ENCODE measurements at regions not wholly inside any gene's neighbourhood (a gene's known extent, or its start where the extent isn't known, plus 50 kb on each side); places are given as distances from the start of the nearest gene placed in this dataset.
"Not testable (repeated sequence)": the region's sequence is repeated elsewhere in the genome, so short reads cannot be mapped to it uniquely, and the experiment has no call there.

GRCh38 chr5:91584352-91584751 is 201.2 kb upstream of the ARRDC3 start:
- Histone ChIP-seq H3K4me2 (ENCODE audit: extremely low read depth, insufficient read depth, low read length) (no peak overlapping the region), H3K4me3 (replicated peaks in 1 of 4; ENCODE audit: control extremely low read depth in 1 of 4, insufficient read depth in 1 of 4, low read depth in 3 of 4, low read length in 4 of 4) (no peak overlapping the region)
- TF ChIP-seq CTCF (conservative IDR thresholded peaks at IDR 0.05 in 1 of 2, IDR thresholded peaks at IDR 0.05 in 1 of 2; ENCODE audit: low read depth in 1 of 2, low read length in 2 of 2): no peak
- TF ChIP-seq EZH2 (IDR thresholded peaks at IDR 0.05; ENCODE audit: low read length, missing control alignments): no peak

GRCh38 chr5:91566012-91566411 is 182.9 kb upstream of the ARRDC3 start:
- not testable (repeated sequence) for H3K36me3 ChIP-seq (ENCODE audit: control insufficient read depth, insufficient read depth, low read length); H4K20me1 ChIP-seq (ENCODE audit: control insufficient read depth, extremely low read depth, insufficient read depth, low read length); DNase-seq (ENCODE audit: low read depth in 2 of 2); H3K9me3 ChIP-seq (ENCODE audit: control insufficient read depth, insufficient read depth, low read depth, low read length); H3K27ac ChIP-seq (ENCODE audit: insufficient read depth, low read length); H3K27me3 ChIP-seq (ENCODE audit: control insufficient read depth, insufficient read depth, low read length); H3K9ac ChIP-seq (ENCODE audit: insufficient read depth, low read length); H3K79me2 ChIP-seq (ENCODE audit: control insufficient read depth, insufficient read depth, low read length); H3K4me3 ChIP-seq (replicated peaks in 1 of 4; ENCODE audit: control extremely low read depth in 1 of 4, insufficient read depth in 1 of 4, low read depth in 3 of 4, low read length in 4 of 4); H2AFZ ChIP-seq (ENCODE audit: low read length); H3K4me2 ChIP-seq (ENCODE audit: extremely low read depth, insufficient read depth, low read length); H3K4me1 ChIP-seq (ENCODE audit: control insufficient read depth, extremely low read depth, insufficient read depth, low read length)

More at GRCh38 chr5:91584352-91584751, 201.2 kb upstream of the ARRDC3 start:
- Histone ChIP-seq H2AFZ (ENCODE audit: low read length) (no peak overlapping the region), H3K79me2 (ENCODE audit: control insufficient read depth, insufficient read depth, low read length) (no peaks in the 10 kb centered on the region), H3K36me3 (ENCODE audit: control insufficient read depth, insufficient read depth, low read length) (no peaks in the 10 kb centered on the region), H4K20me1 (ENCODE audit: control insufficient read depth, extremely low read depth, insufficient read depth, low read length) (no peaks in the 10 kb centered on the region), H3K27ac (ENCODE audit: insufficient read depth, low read length) (no peak overlapping the region), H3K27me3 (ENCODE audit: control insufficient read depth, insufficient read depth, low read length) (no peaks in the 10 kb centered on the region), H3K9me3 (ENCODE audit: control insufficient read depth, insufficient read depth, low read depth, low read length) (no peaks in the 10 kb centered on the region), H3K9ac (ENCODE audit: insufficient read depth, low read length) (no peak overlapping the region), H3K4me1 (ENCODE audit: control insufficient read depth, extremely low read depth, insufficient read depth, low read length) (no peaks in the 10 kb centered on the region)
- DNase-seq (ENCODE audit: low read depth in 2 of 2): no peak

- no peaks in the 10 kb centered on the region for H3K36me3 ChIP-seq (ENCODE audit: control insufficient read depth, insufficient read depth, low read length)
- H3K27me3 ChIP-seq (ENCODE audit: control insufficient read depth, insufficient read depth, low read length): no peaks in the 10 kb centered on the region
- DNase-seq (ENCODE audit: low read depth in 2 of 2): no peak
- H3K9me3 ChIP-seq (ENCODE audit: control insufficient read depth, insufficient read depth, low read depth, low read length): no peaks in the 10 kb centered on the region
- H4K20me1 ChIP-seq (ENCODE audit: control insufficient read depth, extremely low read depth, insufficient read depth, low read length): no peaks in the 10 kb centered on the region
- no peaks in the 10 kb centered on the region for H3K79me2 ChIP-seq (ENCODE audit: control insufficient read depth, insufficient read depth, low read length)
- TF ChIP-seq CTCF (conservative IDR thresholded peaks at IDR 0.05 in 1 of 2, IDR thresholded peaks at IDR 0.05 in 1 of 2; ENCODE audit: low read depth in 1 of 2, low read length in 2 of 2) (no peak), EZH2 (IDR thresholded peaks at IDR 0.05; ENCODE audit: low read length, missing control alignments) (no peak)
- no peaks in the 10 kb centered on the region for H3K4me1 ChIP-seq (ENCODE audit: control insufficient read depth, extremely low read depth, insufficient read depth, low read length)
- no peak overlapping the region for H3K4me2 ChIP-seq (ENCODE audit: extremely low read depth, insufficient read depth, low read length)
- H2AFZ ChIP-seq (ENCODE audit: low read length): no peak overlapping the region
- no peak overlapping the region for H3K27ac ChIP-seq (ENCODE audit: insufficient read depth, low read length)
- no peak overlapping the region for H3K9ac ChIP-seq (ENCODE audit: insufficient read depth, low read length)
- no peak overlapping the region for H3K4me3 ChIP-seq (replicated peaks in 1 of 4; ENCODE audit: control extremely low read depth in 1 of 4, insufficient read depth in 1 of 4, low read depth in 3 of 4, low read length in 4 of 4)
These were observed 179.8 kb upstream of the ARRDC3 start for GRCh38 chr5:91562922-91563321.

All from fibroblast of lung (primary cell).